ENCODE measurements at regions not wholly inside any gene's neighbourhood (a gene's known extent, or its start where the extent isn't known, plus 50 kb on each side); places are given as distances from the start of the nearest gene placed in this dataset.

DNA sequence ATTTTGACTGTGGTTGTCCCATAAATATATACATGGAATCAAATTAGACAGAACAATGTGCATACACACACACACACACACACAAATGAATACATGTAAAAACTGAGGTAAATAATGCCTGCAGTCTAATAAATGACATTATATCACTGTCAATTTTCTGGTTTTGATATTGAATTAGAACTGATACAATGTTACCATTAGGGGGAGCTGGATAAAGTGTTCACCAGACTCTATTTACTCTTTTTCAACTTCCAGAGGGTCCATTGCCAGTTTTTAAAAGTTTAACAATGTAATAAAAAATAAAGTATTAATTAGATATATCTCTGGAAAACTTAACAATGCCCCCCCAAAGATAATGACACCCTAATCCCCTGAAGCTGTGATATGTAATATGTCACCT is 1666.8 kb upstream of the TMEFF2 start:
- no peaks in the 10 kb centered on the region for H3K36me3 ChIP-seq (ENCODE audit: control insufficient read depth in 2 of 2, insufficient read depth in 1 of 2, low read length in 2 of 2)
- H3K27ac ChIP-seq (ENCODE audit: extremely low read depth, low read depth, low read length): no peak overlapping the region
- TF ChIP-seq ZNF394 (tag by site-specific recombination; IDR thresholded peaks at IDR 0.05; ENCODE audit: borderline replicate concordance): no peak
- TF ChIP-seq ZNF184 (tag by site-specific recombination; IDR thresholded peaks at IDR 0.05): no peak
- TF ChIP-seq KLF16 (tag by site-specific recombination; IDR thresholded peaks at IDR 0.05): no peak
- TF ChIP-seq, protein P1, sequence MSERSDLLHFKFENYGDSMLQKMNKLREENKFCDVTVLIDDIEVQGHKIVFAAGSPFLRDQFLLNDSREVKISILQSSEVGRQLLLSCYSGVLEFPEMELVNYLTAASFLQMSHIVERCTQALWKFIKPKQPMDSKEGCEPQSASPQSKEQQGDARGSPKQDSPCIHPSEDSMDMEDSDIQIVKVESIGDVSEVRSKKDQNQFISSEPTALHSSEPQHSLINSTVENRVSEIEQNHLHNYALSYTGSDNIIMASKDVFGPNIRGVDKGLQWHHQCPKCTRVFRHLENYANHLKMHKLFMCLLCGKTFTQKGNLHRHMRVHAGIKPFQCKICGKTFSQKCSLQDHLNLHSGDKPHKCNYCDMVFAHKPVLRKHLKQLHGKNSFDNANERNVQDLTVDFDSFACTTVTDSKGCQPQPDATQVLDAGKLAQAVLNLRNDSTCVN (tag by site-specific recombination; optimal IDR thresholded peaks at IDR 0.05): no peak
- TF ChIP-seq ZNF202 (tag by site-specific recombination; IDR thresholded peaks at IDR 0.05; ENCODE audit: borderline replicate concordance): no peak
- TF ChIP-seq ZNF16 (tag by site-specific recombination; IDR thresholded peaks at IDR 0.05; ENCODE audit: low read depth): no peak
- no peak for TF ChIP-seq ZNF24 (tag by site-specific recombination; IDR thresholded peaks at IDR 0.05)
- TF ChIP-seq ZNF654 (tag by site-specific recombination; IDR thresholded peaks at IDR 0.05; ENCODE audit: low read depth): no peak
- TF ChIP-seq ZNF133 (tag by site-specific recombination; IDR thresholded peaks at IDR 0.05): no peak
- no peak for TF ChIP-seq PRDM6 (tag by site-specific recombination; IDR thresholded peaks at IDR 0.05)
- TF ChIP-seq ZNF664 (tag by site-specific recombination; IDR thresholded peaks at IDR 0.05): no peak
- TF ChIP-seq ZBTB8A (tag by site-specific recombination; IDR thresholded peaks at IDR 0.05): no peak
- no peak for TF ChIP-seq ZNF174 (tag by site-specific recombination; IDR thresholded peaks at IDR 0.05)
- TF ChIP-seq ZNF23 (tag by site-specific recombination; IDR thresholded peaks at IDR 0.05; ENCODE audit: borderline replicate concordance): no peak
- TF ChIP-seq ZNF366 (tag by site-specific recombination; conservative IDR thresholded peaks at IDR 0.05): no peak
- no peak for TF ChIP-seq PBX3 (CRISPR knock-in tag; IDR thresholded peaks at IDR 0.05)
- no peak for TF ChIP-seq GLI4 (tag by site-specific recombination; IDR thresholded peaks at IDR 0.05)
- no peak for TF ChIP-seq ZSCAN4 (tag by site-specific recombination; IDR thresholded peaks at IDR 0.05)
- TF ChIP-seq ZSCAN30 (tag by site-specific recombination; IDR thresholded peaks at IDR 0.05): no peak
- H3K4me1 ChIP-seq (ENCODE audit: control insufficient read depth, insufficient read depth, low read length): no peaks in the 10 kb centered on the region
- ChIA-PET POLR2A (no interaction called here), CTCF (no interaction called here)
- no peak overlapping the region for H3K4me3 ChIP-seq (ENCODE audit: low read depth, low read length)
- H3K9me3 ChIP-seq (ENCODE audit: control insufficient read depth, insufficient read depth, low read depth, low read length): no peaks in the 10 kb centered on the region

DNA sequence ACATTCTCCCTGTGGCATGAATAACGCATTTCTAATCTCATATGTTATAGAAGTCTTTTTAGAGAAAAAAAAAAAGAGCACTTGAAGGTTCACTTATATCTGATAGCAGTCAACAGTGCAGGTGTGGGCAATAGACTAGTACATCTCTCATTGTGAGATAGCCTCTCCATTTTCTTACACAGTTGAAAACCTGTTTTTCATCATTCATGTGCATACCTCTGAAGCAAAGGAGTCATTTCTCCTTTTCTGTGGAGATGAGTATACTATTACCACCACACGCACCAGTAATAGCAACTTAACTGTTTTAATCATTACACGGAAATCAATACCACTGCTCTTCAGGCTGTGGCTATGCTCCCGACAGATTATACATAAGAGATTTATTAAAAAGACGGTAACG is 1653.3 kb upstream of the TMEFF2 start:
- TF ChIP-seq ZNF629 (tag by site-specific recombination; IDR thresholded peaks at IDR 0.05): no peak
- TF ChIP-seq, protein P2, sequence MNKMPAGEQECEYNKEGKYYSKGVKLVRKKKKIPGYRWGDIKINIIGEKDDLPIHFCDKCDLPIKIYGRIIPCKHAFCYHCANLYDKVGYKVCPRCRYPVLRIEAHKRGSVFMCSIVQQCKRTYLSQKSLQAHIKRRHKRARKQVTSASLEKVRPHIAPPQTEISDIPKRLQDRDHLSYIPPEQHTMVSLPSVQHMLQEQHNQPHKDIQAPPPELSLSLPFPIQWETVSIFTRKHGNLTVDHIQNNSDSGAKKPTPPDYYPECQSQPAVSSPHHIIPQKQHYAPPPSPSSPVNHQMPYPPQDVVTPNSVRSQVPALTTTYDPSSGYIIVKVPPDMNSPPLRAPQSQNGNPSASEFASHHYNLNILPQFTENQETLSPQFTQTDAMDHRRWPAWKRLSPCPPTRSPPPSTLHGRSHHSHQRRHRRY (tag by site-specific recombination; IDR thresholded peaks at IDR 0.05): no peak
- TF ChIP-seq, protein P3, sequence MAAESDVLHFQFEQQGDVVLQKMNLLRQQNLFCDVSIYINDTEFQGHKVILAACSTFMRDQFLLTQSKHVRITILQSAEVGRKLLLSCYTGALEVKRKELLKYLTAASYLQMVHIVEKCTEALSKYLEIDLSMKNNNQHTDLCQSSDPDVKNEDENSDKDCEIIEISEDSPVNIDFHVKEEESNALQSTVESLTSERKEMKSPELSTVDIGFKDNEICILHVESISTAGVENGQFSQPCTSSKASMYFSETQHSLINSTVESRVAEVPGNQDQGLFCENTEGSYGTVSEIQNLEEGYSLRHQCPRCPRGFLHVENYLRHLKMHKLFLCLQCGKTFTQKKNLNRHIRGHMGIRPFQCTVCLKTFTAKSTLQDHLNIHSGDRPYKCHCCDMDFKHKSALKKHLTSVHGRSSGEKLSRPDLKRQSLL (tag by site-specific recombination; IDR thresholded peaks at IDR 0.05): no peak
- no peak for TF ChIP-seq GLIS1 (tag by site-specific recombination; IDR thresholded peaks at IDR 0.05)
- no peak for TF ChIP-seq OSR2 (tag by site-specific recombination; IDR thresholded peaks at IDR 0.05)
- no peak for TF ChIP-seq KLF1 (tag by site-specific recombination; IDR thresholded peaks at IDR 0.05)
- no peak for TF ChIP-seq ZNF311 (tag by site-specific recombination; IDR thresholded peaks at IDR 0.05; ENCODE audit: borderline replicate concordance)
- TF ChIP-seq ZNF37A (tag by site-specific recombination; IDR thresholded peaks at IDR 0.05): no peak
- no peak for TF ChIP-seq ZNF776 (tag by site-specific recombination; IDR thresholded peaks at IDR 0.05; ENCODE audit: borderline replicate concordance)
- no peak for TF ChIP-seq ZFHX2 (tag by site-specific recombination; conservative IDR thresholded peaks at IDR 0.05)
- TF ChIP-seq ZNF423 (tag by site-specific recombination; IDR thresholded peaks at IDR 0.05): no peak
- TF ChIP-seq SALL2 (tag by site-specific recombination; IDR thresholded peaks at IDR 0.05; ENCODE audit: borderline replicate concordance): no peak
- no peak overlapping the region for H3K4me3 ChIP-seq (ENCODE audit: low read depth, low read length)
- CTCF ChIA-PET: interaction anchor here (0.5 kb wide), 1 partner anchor 1594 kb away, joined by 3 read pairs; no protein-coding TSS in a partner anchor
- H3K36me3 ChIP-seq (ENCODE audit: control insufficient read depth in 2 of 2, insufficient read depth in 1 of 2, low read length in 2 of 2): no peaks in the 10 kb centered on the region
- no peaks in the 10 kb centered on the region for H3K4me1 ChIP-seq (ENCODE audit: control insufficient read depth, insufficient read depth, low read length)
- no peaks in the 10 kb centered on the region for H3K9me3 ChIP-seq (ENCODE audit: control insufficient read depth, insufficient read depth, low read depth, low read length)
- no peak overlapping the region for H3K27ac ChIP-seq (ENCODE audit: extremely low read depth, low read depth, low read length)
- POLR2A ChIA-PET: no interaction called here
